ENCODE measurements at regions not wholly inside any gene's neighbourhood (a gene's known extent, or its start where the extent isn't known, plus 50 kb on each side); places are given as distances from the start of the nearest gene placed in this dataset.

- H3K79me2 ChIP-seq (ENCODE audit: low read depth): no peaks in the 10 kb centered on the region
- intact Hi-C loops (cut with micrococcal nuclease; ENCODE audit: unreplicated experiment): no loop called here
- H3F3A ChIP-seq (ENCODE audit: insufficient read depth, low read depth): no peaks in the 10 kb centered on the region
- no peak overlapping the region for H3K27ac ChIP-seq
- H3K9me3 ChIP-seq (ENCODE audit: insufficient read depth, low read depth): no peaks in the 10 kb centered on the region
- no peaks in the 10 kb centered on the region for H3K27me3 ChIP-seq (ENCODE audit: insufficient read depth, low read depth)
- no peak for TF ChIP-seq EZH2 (IDR thresholded peaks at IDR 0.05; ENCODE audit: low read depth)
- no peak for TF ChIP-seq CTCF (conservative IDR thresholded peaks at IDR 0.05)
- no peaks in the 10 kb centered on the region for H4K20me1 ChIP-seq (ENCODE audit: insufficient read depth)
- no TSS peak for BruUV-seq (replicated peaks)
- POLR2A ChIA-PET (ENCODE audit: unreplicated experiment): no interaction called here
- no peak for DNase-seq
- CTCF ChIA-PET: no interaction called here
- no peak overlapping the region for H2AFZ ChIP-seq
- H3K9me2 ChIP-seq (ENCODE audit: insufficient read depth): no peaks in the 10 kb centered on the region
- H3K4me3 ChIP-seq: no peak overlapping the region
- no peaks in the 10 kb centered on the region for H3K4me1 ChIP-seq (replicated peaks; ENCODE audit: insufficient read depth)
- no peaks in the 10 kb centered on the region for H3K36me3 ChIP-seq (ENCODE audit: low read depth)
- no peak overlapping the region for H3K4me2 ChIP-seq
Measured at GRCh38 chr6:67231092-67231491, 1404.0 kb upstream of the ADGRB3 start.

- TF ChIP-seq CTCF (conservative IDR thresholded peaks at IDR 0.05): no peak
- no peak for TF ChIP-seq EZH2 (IDR thresholded peaks at IDR 0.05; ENCODE audit: low read depth)
- POLR2A ChIA-PET (ENCODE audit: unreplicated experiment): no interaction called here
- intact Hi-C loops (cut with micrococcal nuclease; ENCODE audit: unreplicated experiment): no loop called here
Measured at GRCh38 chr6:67224989-67225388, 1410.1 kb upstream of the ADGRB3 start.

GRCh38 chr6:67221226-67221625 lies 1413.9 kb upstream of the ADGRB3 start:
- H3K36me3 ChIP-seq (ENCODE audit: low read depth): no peaks in the 10 kb centered on the region
- intact Hi-C loops (cut with micrococcal nuclease; ENCODE audit: unreplicated experiment): no loop called here
- BruUV-seq (replicated peaks): no TSS peak
- no peak for DNase-seq
- no peak overlapping the region for H3K27ac ChIP-seq
- CTCF ChIA-PET: no interaction called here
- no peaks in the 10 kb centered on the region for H3K9me2 ChIP-seq (ENCODE audit: insufficient read depth)
- no peak overlapping the region for H3K4me2 ChIP-seq
- H3F3A ChIP-seq (ENCODE audit: insufficient read depth, low read depth): no peaks in the 10 kb centered on the region
- no peaks in the 10 kb centered on the region for H3K4me1 ChIP-seq (replicated peaks; ENCODE audit: insufficient read depth)
- POLR2A ChIA-PET (ENCODE audit: unreplicated experiment): no interaction called here
- no peaks in the 10 kb centered on the region for H3K27me3 ChIP-seq (ENCODE audit: insufficient read depth, low read depth)
- no peaks in the 10 kb centered on the region for H3K9me3 ChIP-seq (ENCODE audit: insufficient read depth, low read depth)
- no peak overlapping the region for H3K4me3 ChIP-seq
- H2AFZ ChIP-seq: no peak overlapping the region
- TF ChIP-seq CTCF (conservative IDR thresholded peaks at IDR 0.05): no peak
- no peak for TF ChIP-seq EZH2 (IDR thresholded peaks at IDR 0.05; ENCODE audit: low read depth)
- H3K79me2 ChIP-seq (ENCODE audit: low read depth): no peaks in the 10 kb centered on the region
- H4K20me1 ChIP-seq (ENCODE audit: insufficient read depth): no peaks in the 10 kb centered on the region

More at GRCh38 chr6:67224989-67225388, 1410.1 kb upstream of the ADGRB3 start:
- Histone ChIP-seq H2AFZ (no peak overlapping the region), H3K9me3 (ENCODE audit: insufficient read depth, low read depth) (no peaks in the 10 kb centered on the region), H3K27ac (no peak overlapping the region), H3K79me2 (ENCODE audit: low read depth) (no peaks in the 10 kb centered on the region), H3K27me3 (ENCODE audit: insufficient read depth, low read depth) (no peaks in the 10 kb centered on the region), H3K4me1 (replicated peaks; ENCODE audit: insufficient read depth) (no peaks in the 10 kb centered on the region), H3K4me3 (no peak overlapping the region), H3K4me2 (no peak overlapping the region), H3K9me2 (ENCODE audit: insufficient read depth) (no peaks in the 10 kb centered on the region), H3F3A (ENCODE audit: insufficient read depth, low read depth) (no peaks in the 10 kb centered on the region), H4K20me1 (ENCODE audit: insufficient read depth) (no peaks in the 10 kb centered on the region), H3K36me3 (ENCODE audit: low read depth) (no peaks in the 10 kb centered on the region)
- no peak for DNase-seq
- BruUV-seq (replicated peaks): no TSS peak
- CTCF ChIA-PET: no interaction called here

Data from PC-9 (cell line).